DND-41 (cell line): ENCODE measurements at regions not wholly inside any gene's neighbourhood (a gene's known extent, or its start where the extent isn't known, plus 50 kb on each side); places are given as distances from the start of the nearest gene placed in this dataset.
"Not testable (repeated sequence)": the region's sequence is repeated elsewhere in the genome, so short reads cannot be mapped to it uniquely, and the experiment has no call there.

Experiments used
- ATAC-seq: fragments of 200-7000 bp; cut with Tn5 transposase; 3 replicates; pipeline ENCODE4 v1.9.1; 2021; ENCODE audit warnings: low read depth; ENCODE audit not compliant: insufficient read depth
- DNase-seq: peaks from one replicate; pipeline ENCODE4 v3.0.0-alpha.2; 2020
- H2AFZ ChIP-seq: 2 replicates; pipeline ENCODE4 v1.6.0; 2012; ENCODE audit warnings: low read depth, low read length
- H3K27ac ChIP-seq: 2 replicates; pipeline ENCODE4 v1.5.1; 2012; ENCODE audit warnings: low read length, inconsistent platforms
- H3K27me3 ChIP-seq: fragments of 200-600 bp; sonication (generic); 2 replicates; pipeline ENCODE4 v1.6.0; 2012; ENCODE audit warnings: low read length, mild to moderate bottlenecking, inconsistent platforms; ENCODE audit not compliant: insufficient read depth, poor library complexity
- H3K36me3 ChIP-seq: 2 replicates; pipeline ENCODE4 v1.5.1; 2012; ENCODE audit warnings: low read length, inconsistent platforms; ENCODE audit not compliant: insufficient read depth
- H3K4me1 ChIP-seq: 2 replicates; pipeline ENCODE4 v1.5.1; 2012; ENCODE audit warnings: mild to moderate bottlenecking, low read length; ENCODE audit not compliant: insufficient read depth
- H3K4me2 ChIP-seq: 2 replicates; pipeline ENCODE4 v1.6.0; 2012; ENCODE audit warnings: mild to moderate bottlenecking, moderate library complexity, low read length, inconsistent platforms; ENCODE audit not compliant: insufficient read depth
- H3K4me3 ChIP-seq, 2 experiments: fragments of 200-600 bp in 1 of 2; shearing (Covaris generic) in 1 of 2; 2 replicates each; pipeline ENCODE4 v1.5.1; 2012 to 2016; ENCODE audit warnings: inconsistent platforms in 2 of 2, low read length in 2 of 2, mild to moderate bottlenecking in 2 of 2, low read depth in 1 of 2, moderate library complexity in 1 of 2
- H3K79me2 ChIP-seq: 2 replicates; pipeline ENCODE4 v1.6.0; 2012; ENCODE audit warnings: low read length, inconsistent platforms; ENCODE audit not compliant: insufficient read depth
- H3K9ac ChIP-seq: 2 replicates; pipeline ENCODE4 v1.6.0; 2012; ENCODE audit warnings: low read depth, mild to moderate bottlenecking, inconsistent platforms, low read length, moderate library complexity
- H3K9me3 ChIP-seq: 2 replicates; pipeline ENCODE4 v1.5.1; 2012; ENCODE audit warnings: low read length, moderate library complexity, mild to moderate bottlenecking, inconsistent platforms; ENCODE audit not compliant: insufficient read depth, severe bottlenecking
- H4K20me1 ChIP-seq: 2 replicates; pipeline ENCODE4 v1.6.0; 2012; ENCODE audit warnings: low read length; ENCODE audit not compliant: insufficient read depth
- EZH2 ChIP-seq: IDR thresholded peaks from 3 replicates; pipeline ENCODE4 v1.6.1; 2012; ENCODE audit warnings: borderline replicate concordance, low read depth, mild to moderate bottlenecking, moderate library complexity, low read length, inconsistent platforms; ENCODE audit not compliant: severe bottlenecking
- TF ChIP-seq, protein P1 (sequence below): IDR thresholded peaks from 2 replicates; pipeline ENCODE4 v1.5.1; 2012; ENCODE audit warnings: borderline replicate concordance, low read length, moderate library complexity, mild to moderate bottlenecking; ENCODE audit not compliant: poor library complexity, severe bottlenecking; ENCODE audit errors: extremely low read depth

DNA sequence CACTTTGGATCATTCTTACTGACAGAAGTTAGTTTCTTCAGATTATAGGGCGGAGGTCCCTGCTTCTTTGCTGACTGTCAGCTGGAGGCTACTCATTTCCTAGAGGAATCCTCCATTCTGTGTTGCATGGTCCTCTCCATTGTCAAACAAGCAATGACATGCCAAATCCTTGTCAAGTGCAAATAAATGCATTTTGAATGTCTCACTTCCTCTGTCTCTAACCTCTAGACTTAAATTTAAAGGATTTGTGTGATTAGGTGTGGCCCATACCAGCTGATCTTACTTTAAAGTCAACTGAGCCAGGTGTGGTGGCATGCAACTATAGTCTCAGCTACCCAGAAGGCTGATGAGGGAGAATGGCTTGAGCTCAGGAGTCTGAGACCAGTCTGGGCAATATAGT is 458.4 kb upstream of the CCDC179 start:
- H3K36me3 ChIP-seq = no peaks in the 10 kb centered on the region
- no peak overlapping the region for H2AFZ ChIP-seq
- no peaks in the 10 kb centered on the region for H3K27me3 ChIP-seq
- H3K27ac ChIP-seq = no peak overlapping the region
- H3K4me3 ChIP-seq = no peak overlapping the region
- H3K79me2 ChIP-seq = no peaks in the 10 kb centered on the region
- TF ChIP-seq, protein P1, sequence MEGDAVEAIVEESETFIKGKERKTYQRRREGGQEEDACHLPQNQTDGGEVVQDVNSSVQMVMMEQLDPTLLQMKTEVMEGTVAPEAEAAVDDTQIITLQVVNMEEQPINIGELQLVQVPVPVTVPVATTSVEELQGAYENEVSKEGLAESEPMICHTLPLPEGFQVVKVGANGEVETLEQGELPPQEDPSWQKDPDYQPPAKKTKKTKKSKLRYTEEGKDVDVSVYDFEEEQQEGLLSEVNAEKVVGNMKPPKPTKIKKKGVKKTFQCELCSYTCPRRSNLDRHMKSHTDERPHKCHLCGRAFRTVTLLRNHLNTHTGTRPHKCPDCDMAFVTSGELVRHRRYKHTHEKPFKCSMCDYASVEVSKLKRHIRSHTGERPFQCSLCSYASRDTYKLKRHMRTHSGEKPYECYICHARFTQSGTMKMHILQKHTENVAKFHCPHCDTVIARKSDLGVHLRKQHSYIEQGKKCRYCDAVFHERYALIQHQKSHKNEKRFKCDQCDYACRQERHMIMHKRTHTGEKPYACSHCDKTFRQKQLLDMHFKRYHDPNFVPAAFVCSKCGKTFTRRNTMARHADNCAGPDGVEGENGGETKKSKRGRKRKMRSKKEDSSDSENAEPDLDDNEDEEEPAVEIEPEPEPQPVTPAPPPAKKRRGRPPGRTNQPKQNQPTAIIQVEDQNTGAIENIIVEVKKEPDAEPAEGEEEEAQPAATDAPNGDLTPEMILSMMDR = no peak
- no peak for TF ChIP-seq EZH2
- DNase-seq (no peak), ATAC-seq (no peak)
- no peaks in the 10 kb centered on the region for H4K20me1 ChIP-seq
- no peak overlapping the region for H3K4me2 ChIP-seq
- no peak overlapping the region for H3K9ac ChIP-seq
- H3K9me3 ChIP-seq = no peaks in the 10 kb centered on the region
- no peaks in the 10 kb centered on the region for H3K4me1 ChIP-seq

DNA sequence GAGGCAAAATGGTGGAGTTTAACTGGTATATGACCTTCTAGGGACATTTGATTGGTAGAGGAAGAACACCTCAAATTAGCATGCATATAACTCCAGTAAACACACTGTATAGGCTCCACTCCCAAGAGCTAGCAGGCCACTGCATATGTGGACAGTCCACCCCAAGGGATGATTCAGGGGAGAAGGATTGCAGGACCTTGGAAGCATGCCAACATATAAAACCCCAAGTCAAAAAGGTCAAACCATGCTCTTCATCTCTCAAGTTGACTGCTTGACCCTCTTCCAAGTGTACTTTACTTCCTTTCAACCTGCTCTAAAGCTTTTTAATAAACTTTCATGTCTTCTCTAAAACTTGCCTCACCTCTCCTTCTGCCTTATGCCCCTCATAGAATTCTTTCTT is 459.9 kb upstream of the CCDC179 start:
- H3K27me3 ChIP-seq = no peaks in the 10 kb centered on the region
- no peaks in the 10 kb centered on the region for H3K79me2 ChIP-seq
- ATAC-seq (no peak), DNase-seq (no peak)
- no peaks in the 10 kb centered on the region for H3K36me3 ChIP-seq
- no peak overlapping the region for H3K27ac ChIP-seq
- no peaks in the 10 kb centered on the region for H3K4me1 ChIP-seq
- H3K4me3 ChIP-seq = no peak overlapping the region
- no peak overlapping the region; the same call in 1 of the 2 replicates for H2AFZ ChIP-seq
- no peak for TF ChIP-seq EZH2
- TF ChIP-seq, protein P1 = no peak
- no peak overlapping the region for H3K9ac ChIP-seq
- H4K20me1 ChIP-seq = no peaks in the 10 kb centered on the region
- no peaks in the 10 kb centered on the region for H3K9me3 ChIP-seq
- no peak overlapping the region for H3K4me2 ChIP-seq

DNA sequence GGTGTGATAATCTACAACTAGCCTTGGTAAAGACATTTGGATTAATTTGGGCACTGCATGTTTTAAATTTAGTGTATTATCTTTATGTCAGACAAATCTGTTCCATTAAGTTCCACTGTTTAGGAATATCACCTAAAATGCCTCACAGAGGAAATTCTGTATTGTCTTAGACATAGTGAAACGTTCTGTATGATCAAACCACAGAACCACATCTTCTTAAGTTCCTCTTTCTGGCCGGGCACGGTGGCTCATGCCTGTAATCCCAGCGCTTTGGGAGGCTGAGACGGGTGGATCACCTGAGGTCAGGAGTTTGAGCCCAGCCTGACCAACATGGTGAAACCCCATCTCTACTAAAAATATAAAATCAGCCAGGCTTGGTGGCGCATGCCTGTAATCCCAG is 475.3 kb upstream of the CCDC179 start:
- ATAC-seq = not testable (repeated sequence)

DNA sequence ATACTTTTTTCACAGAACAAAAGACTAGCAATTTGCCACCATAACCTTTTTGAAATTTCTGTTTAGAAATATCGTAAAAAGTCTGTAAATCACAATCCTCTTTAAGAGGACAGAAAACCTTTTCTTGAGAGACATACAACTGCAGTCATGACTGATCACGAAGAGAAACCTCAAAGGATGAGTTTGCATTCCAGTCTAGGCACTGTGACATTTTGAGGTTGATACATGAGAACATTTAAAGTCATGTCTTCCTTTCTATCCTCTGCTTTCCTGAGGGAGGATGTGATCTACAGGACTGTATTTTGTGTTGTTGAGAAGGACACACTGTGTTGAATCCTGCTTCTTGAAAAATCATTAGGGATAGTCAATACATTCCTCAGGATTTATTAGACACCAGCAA is 476.7 kb upstream of the CCDC179 start:
- H3K79me2 ChIP-seq = no peaks in the 10 kb centered on the region
- DNase-seq (no peak), ATAC-seq (no peak)
- no peak overlapping the region for H3K27ac ChIP-seq
- H3K4me3 ChIP-seq = no peak overlapping the region
- no peak overlapping the region for H3K9ac ChIP-seq
- H3K9me3 ChIP-seq = no peaks in the 10 kb centered on the region
- no peak overlapping the region for H3K4me2 ChIP-seq
- H3K27me3 ChIP-seq = no peaks in the 10 kb centered on the region
- no peak overlapping the region for H2AFZ ChIP-seq
- no peak for TF ChIP-seq EZH2
- TF ChIP-seq, protein P1 = no peak
- no peaks in the 10 kb centered on the region for H3K36me3 ChIP-seq
- no peaks in the 10 kb centered on the region for H4K20me1 ChIP-seq
- H3K4me1 ChIP-seq = peaks cover 6% of the 10 kb centered on the region; the same call in 1 of the 2 replicates

More for the DNA sequence above, 475.3 kb upstream of the CCDC179 start:
- H3K79me2 ChIP-seq, H3K9ac ChIP-seq, H3K4me3 ChIP-seq, H3K27ac ChIP-seq, H3K9me3 ChIP-seq, DNase-seq, H3K4me1 ChIP-seq, H3K4me2 ChIP-seq, H3K36me3 ChIP-seq, H4K20me1 ChIP-seq, H2AFZ ChIP-seq, H3K27me3 ChIP-seq: not testable (repeated sequence)
